ENCODE measurements at regions not wholly inside any gene's neighbourhood (a gene's known extent, or its start where the extent isn't known, plus 50 kb on each side); places are given as distances from the start of the nearest gene placed in this dataset.
"Not testable (repeated sequence)": the region's sequence is repeated elsewhere in the genome, so short reads cannot be mapped to it uniquely, and the experiment has no call there.

DNA sequence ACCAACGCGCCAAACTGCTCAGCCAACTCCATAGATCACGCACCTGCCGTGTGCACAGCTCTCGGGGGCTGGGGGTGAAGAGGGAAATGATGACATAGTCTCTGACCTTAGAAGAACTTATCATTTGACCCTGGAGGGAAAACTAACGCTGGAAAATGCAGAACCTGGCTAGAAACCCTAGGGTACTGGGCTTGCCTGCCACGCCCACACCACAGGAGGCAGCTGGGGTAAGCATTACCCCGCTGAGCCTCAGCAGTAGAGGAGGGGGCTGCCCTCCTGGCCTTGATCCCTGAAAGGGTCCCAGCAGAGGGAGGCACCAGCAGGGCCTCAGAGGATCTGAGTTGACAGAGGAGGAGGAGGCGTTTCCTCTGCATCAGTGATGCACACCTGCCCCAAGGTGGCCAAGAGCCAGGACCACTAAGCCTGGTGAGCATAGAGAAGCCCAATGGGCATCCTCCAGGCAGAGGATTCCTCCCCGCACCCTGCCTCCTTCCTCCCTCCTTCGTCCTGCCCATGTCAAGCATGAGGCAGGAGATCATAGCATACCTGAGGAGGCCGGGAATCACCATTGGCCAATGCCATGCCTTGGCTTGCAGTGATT, 135.5 kb downstream of the TNFRSF13B start:
- TF ChIP-seq ZFP3 (CRISPR knock-in tag; IDR thresholded peaks at IDR 0.05); ZFP30 (CRISPR knock-in tag; IDR thresholded peaks at IDR 0.05); ZC3H10 (CRISPR knock-in tag; IDR thresholded peaks at IDR 0.05); TOX (CRISPR knock-in tag; IDR thresholded peaks at IDR 0.05; ENCODE audit: borderline replicate concordance); TCF4 (CRISPR knock-in tag; IDR thresholded peaks at IDR 0.05; ENCODE audit: borderline replicate concordance); ZNF565 (CRISPR knock-in tag; conservative IDR thresholded peaks at IDR 0.05; ENCODE audit: low read depth): not testable (repeated sequence)
- TF ChIP-seq, protein P1, sequence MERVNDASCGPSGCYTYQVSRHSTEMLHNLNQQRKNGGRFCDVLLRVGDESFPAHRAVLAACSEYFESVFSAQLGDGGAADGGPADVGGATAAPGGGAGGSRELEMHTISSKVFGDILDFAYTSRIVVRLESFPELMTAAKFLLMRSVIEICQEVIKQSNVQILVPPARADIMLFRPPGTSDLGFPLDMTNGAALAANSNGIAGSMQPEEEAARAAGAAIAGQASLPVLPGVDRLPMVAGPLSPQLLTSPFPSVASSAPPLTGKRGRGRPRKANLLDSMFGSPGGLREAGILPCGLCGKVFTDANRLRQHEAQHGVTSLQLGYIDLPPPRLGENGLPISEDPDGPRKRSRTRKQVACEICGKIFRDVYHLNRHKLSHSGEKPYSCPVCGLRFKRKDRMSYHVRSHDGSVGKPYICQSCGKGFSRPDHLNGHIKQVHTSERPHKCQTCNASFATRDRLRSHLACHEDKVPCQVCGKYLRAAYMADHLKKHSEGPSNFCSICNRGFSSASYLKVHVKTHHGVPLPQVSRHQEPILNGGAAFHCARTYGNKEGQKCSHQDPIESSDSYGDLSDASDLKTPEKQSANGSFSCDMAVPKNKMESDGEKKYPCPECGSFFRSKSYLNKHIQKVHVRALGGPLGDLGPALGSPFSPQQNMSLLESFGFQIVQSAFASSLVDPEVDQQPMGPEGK (CRISPR knock-in tag; IDR thresholded peaks at IDR 0.05; ENCODE audit: borderline replicate concordance): not testable (repeated sequence)
- TF ChIP-seq, protein P2, sequence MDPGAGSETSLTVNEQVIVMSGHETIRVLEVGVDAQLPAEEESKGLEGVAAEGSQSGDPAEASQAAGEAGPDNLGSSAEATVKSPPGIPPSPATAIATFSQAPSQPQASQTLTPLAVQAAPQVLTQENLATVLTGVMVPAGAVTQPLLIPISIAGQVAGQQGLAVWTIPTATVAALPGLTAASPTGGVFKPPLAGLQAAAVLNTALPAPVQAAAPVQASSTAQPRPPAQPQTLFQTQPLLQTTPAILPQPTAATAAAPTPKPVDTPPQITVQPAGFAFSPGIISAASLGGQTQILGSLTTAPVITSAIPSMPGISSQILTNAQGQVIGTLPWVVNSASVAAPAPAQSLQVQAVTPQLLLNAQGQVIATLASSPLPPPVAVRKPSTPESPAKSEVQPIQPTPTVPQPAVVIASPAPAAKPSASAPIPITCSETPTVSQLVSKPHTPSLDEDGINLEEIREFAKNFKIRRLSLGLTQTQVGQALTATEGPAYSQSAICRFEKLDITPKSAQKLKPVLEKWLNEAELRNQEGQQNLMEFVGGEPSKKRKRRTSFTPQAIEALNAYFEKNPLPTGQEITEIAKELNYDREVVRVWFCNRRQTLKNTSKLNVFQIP (CRISPR knock-in tag; IDR thresholded peaks at IDR 0.05; ENCODE audit: borderline replicate concordance, low read depth): not testable (repeated sequence)

All from SK-N-SH treated with all-trans-retinoic acid at 6 μM for 48 hours (cell line).